HG02642 (cell line): ENCODE measurements at regions not wholly inside any gene's neighbourhood (a gene's known extent, or its start where the extent isn't known, plus 50 kb on each side); places are given as distances from the start of the nearest gene placed in this dataset.
"Not testable (repeated sequence)": the region's sequence is repeated elsewhere in the genome, so short reads cannot be mapped to it uniquely, and the experiment has no call there.

Source experiments
- ATAC-seq: cut with Tn5 transposase; IDR thresholded peaks from one replicate; pipeline ENCODE4 v1.9.1; 2021; ENCODE audit warnings: mild to moderate bottlenecking; ENCODE audit not compliant: unreplicated experiment, poor library complexity

DNA sequence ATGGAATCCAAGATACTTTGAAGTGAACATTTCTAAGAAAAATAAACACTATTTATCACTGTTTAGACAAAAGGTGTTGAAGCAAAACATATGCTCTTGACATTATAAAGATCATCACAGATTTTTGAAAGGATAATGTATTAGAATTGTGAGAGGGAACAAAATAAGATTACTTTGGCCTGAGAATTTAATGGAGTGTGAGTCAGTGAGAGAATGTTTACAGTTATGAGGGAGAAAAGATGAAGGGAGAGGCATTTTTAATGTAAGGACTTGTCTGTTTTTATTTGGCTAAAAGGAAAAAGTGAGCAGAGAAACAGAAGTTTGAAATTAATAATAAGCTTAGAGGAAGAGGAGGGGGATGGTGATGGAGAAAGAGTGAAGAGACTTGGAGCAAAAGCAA is 1010.1 kb downstream of the EFNA5 start:
- no peak for ATAC-seq

DNA sequence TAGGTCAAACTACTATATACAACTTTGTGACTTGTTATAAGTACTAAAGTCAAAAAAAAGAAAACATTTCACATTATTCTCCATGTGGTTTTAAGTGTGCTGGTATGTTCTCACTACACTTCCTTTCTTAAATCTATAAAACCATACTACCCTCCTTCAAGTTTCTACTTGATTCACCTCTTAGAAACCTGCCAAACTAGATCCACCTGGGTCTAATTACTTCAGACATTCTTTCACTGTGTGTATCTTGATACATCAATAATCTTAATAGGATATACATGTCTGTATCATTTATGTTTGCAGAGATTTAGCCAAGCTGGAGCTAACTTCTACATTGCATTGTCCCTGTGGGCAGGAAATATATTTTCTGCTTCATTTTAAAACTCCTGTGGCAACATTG is 1012.6 kb downstream of the EFNA5 start:
- ATAC-seq: no peak

- ATAC-seq: no peak
Measured at GRCh38 chr5:106656821-106657220, 1013.9 kb downstream of the EFNA5 start.

DNA sequence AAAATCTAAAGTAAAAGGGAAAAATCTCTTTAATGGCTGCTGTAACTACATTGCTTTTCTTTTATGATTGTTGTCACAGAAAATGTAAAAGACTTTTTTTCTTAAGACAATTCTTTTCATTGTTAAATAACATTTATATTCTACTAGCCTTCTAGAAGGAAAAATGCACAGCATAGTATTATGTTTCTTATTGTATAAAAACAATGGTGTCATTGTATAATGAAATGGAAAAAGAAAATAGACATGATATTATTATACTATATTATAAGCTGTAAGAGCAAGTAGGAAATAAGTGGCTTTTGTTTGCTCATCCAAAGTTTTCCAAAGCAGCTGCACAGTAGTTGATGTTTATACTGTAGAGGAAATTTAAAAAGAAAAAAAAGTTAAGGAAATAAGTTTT is 1021.7 kb downstream of the EFNA5 start:
- no peak for ATAC-seq

GRCh38 chr5:106648401-106648800 is 1022.3 kb downstream of the EFNA5 start:
- no peak for ATAC-seq

DNA sequence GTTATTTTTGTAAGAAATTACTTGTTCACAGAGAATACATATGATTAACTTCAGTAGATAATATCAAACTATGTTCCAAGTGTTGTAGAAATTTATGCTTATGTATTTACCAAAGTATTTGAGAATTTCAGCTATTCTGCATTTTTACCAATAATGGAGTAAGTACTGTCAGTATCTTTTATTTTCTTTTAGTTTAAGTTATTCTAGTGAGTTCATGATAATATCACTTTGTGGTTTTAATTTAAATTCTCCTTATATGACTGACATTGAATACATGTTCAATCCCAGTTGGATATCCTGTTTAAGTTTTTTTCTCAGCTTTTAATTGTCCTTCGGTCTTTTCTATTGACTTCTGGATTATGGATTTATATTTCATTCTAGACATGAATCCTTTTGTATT is 1024.6 kb downstream of the EFNA5 start:
- ATAC-seq: no peak

- ATAC-seq: no peak
Measured at GRCh38 chr5:106640511-106640910, 1030.2 kb downstream of the EFNA5 start.

DNA sequence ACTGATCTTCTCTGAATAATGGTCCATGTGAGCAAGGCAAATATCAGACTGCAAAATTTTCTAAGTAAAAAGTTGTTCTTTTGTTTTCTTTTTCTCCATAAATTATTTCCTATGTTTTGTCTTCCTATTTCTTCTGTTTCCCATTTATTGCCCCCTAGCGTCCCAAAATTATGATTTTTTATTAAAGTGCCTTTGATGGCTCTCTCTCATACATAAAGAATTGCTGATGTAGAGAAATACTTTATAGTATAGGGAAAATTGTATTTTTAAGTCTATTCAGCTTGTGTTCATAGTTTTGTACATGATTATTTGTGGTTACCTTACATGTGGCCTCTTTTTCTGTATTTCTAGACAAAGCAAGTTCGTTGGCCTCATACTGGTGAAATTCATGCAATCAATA is 1031.2 kb downstream of the EFNA5 start:
- ATAC-seq: no peak

DNA sequence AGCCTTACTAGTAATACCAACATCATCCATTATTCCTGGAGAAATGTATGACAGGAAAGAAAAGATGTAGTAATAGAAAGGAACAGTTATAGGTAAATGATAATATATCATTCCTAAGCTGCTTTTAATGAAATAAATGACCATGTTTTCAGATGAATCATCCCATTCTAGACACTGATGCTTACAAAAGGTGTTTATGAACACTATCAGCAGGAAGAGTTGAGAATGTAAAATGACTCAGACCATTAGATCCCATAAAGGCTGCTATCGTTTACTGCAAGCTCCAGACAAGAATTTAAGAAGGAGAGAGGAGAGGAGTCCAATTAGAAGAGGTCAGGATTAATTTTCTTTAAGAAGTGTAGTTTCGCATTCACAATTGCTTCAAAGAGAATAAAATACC is 1033.5 kb downstream of the EFNA5 start:
- no peak for ATAC-seq

- no peak for ATAC-seq
Measured at GRCh38 chr5:106634375-106634774, 1036.4 kb downstream of the EFNA5 start.

DNA sequence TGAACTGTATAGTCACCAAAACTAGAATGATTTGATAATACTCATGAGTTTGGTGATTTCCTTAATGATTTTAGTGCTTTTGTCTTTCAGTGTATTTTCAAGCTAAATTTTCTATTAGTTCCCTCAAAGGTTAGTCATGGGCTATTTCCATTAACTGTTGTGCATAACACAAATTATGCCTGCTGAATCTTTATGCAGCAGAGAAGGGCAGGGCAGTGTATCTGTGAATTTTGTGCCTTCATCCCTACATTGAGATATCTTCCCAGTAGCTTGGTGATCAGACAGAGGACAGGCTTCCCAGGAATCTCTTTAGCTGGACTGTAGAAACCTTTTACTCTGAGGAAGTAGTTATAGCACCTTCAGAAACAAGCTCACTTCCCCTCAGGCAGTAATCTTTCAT is 1036.9 kb downstream of the EFNA5 start:
- no peak for ATAC-seq

DNA sequence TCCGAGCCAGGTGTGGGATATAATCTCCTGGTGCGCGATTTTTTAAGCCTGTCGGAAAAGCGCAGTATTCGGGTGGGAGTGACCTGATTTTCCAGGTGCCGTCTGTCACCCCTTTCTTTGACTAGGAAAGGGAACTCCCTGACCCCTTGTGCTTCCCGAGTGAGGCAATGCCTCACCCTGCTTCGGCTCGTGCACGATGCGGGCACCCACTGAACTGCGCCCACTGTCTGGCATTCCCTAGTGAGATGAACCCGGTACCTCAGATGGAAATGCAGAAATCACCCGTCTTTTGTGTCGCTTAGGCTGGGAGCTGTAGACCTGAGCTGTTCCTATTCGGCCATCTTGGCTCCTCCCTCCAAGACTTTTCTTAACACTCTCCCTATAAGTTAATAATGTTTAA is 1042.3 kb downstream of the EFNA5 start:
- ATAC-seq: not testable (repeated sequence)

DNA sequence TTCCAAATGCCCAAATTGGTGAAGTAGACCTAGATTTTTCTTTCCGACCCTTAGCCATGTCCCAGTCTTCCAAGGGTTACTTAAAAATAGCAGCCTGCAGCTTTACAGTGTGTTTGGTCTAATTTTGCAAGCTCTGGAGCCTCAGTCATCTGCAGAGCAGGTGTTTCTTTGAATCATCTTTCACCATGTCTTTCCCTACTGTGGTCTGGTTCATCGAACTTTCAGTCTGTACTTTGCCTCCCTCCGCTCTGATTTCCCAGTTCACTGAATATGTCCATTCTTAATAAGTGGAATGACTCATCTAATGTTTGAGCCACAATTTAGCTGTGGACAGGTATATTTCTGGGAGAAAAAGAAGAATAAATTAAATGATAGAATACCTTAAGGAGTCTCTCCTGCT is 1060.7 kb downstream of the EFNA5 start:
- no peak for ATAC-seq

DNA sequence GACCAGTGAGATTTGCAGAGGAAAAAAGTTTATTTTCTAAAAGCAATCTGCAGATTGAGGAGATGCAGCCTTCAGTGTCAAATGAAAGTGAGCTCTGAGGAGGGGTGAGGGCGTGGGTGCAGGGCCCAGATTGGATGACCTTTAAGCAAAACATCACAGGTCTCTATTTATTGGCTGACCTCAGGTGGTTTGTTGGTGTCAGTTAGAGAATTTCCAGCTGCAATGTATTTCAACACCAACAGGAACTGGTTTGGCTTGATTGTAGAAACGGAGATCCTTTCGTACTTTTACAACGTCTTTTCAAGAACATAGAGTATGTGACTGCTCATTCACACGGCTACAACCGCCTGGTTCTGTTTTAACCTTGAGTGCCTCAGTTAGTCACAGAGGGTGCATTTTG is 1069.1 kb downstream of the EFNA5 start:
- ATAC-seq: no peak

DNA sequence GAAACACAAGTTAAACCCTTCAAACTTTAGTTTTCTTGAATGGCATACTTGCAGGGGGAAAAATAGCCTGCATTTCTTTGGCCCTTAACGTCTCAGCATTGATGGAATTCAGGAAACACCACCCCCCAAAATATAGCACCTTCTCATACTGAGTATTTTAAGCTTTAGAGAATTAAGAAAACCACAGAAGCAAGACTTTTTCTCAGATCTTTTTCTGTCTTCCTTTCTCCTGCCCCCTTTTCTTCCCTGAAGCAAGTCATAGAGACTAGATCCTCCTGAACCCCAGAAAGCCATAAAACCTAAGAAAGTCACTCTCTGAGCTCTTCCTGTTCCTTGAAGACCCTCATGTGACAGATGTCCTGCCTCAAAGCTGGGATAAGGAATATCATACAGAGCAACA is 1069.9 kb downstream of the EFNA5 start:
- no peak for ATAC-seq

GRCh38 chr5:106595864-106596263 is 1074.9 kb downstream of the EFNA5 start:
- no peak for ATAC-seq

- ATAC-seq: no peak
Measured at GRCh38 chr5:106584268-106584667, 1086.5 kb downstream of the EFNA5 start.

GRCh38 chr5:106578736-106579135 is 1092.0 kb downstream of the EFNA5 start:
- no peak for ATAC-seq

DNA sequence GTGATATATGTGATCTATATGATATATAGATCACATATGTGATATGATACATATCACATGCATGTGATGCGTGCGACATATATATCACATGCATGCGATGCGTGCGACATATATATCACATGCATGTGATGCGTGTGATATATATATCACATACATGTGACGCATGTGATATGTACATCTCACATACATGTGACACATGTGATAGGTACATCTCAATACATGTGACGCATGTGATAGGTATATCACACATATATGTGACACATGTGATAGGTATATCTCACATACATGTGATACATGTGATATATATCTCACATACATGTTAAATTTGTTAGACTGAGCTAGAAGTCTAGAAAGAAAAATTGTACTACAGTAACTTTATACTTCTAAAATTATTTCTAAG is 1095.9 kb downstream of the EFNA5 start:
- ATAC-seq: no peak

GRCh38 chr5:106566031-106566430 is 1104.7 kb downstream of the EFNA5 start:
- no peak for ATAC-seq

- ATAC-seq: no peak
Measured at GRCh38 chr5:106545325-106545724, 1125.4 kb downstream of the EFNA5 start.

DNA sequence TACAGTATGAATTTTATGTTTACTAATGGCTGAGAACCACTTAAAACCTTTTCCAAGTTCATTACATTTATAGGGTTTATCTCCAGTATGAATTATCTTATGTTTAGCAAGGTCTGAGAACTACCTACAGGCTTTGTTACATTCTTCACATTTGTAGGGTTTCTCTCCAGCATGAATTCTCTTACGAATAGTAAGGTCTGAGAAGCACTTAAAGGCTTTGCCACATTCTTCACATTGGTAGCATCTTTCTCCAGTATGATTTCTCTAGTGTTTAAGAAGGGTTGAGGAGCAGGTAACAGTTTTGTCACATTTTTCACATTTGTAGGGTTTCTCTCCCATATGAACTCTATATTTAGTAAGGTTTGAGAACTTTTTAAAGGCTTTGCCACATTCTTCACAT is 1127.4 kb downstream of the EFNA5 start:
- no peak for ATAC-seq

DNA sequence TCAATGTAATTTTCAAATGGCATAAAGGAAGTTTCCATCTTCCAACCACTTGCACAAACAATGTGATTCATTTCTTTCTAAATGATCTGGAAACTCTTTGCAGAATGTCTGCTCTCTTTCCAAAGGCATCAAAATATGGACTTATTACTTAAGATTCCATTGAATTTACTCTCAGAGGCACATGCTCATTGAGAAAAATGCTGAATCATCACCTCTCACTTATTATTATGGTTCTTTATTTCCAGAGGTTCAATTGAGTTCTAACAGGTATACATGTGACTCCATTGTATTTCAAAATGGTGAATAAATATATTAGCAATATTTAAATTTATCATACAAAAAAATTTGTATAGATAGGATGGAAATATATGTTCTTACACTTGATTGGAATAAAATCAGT is 1140.6 kb downstream of the EFNA5 start:
- ATAC-seq: no peak
